Posterior cingulate gyrus (tissue), 11 donors: ENCODE measurements at regions not wholly inside any gene's neighbourhood (a gene's known extent, or its start where the extent isn't known, plus 50 kb on each side); places are given as distances from the start of the nearest gene placed in this dataset.

Source experiments
- DNase-seq, 10 donors: peaks; one replicate each; pipeline versions ENCODE4 v3.0.0 to v3.0.0-alpha.2; 2020 to 2021; ENCODE audit warnings: mixed read lengths in 3 of 10
- intact Hi-C: fragments of 100-400 bp; cut with DNase I; formaldehyde crosslinking; loops from one replicate; pipeline ENCODE4 v1.15.1; 2023

- intact Hi-C loops: no loop called here
- no peak for DNase-seq
Observed at GRCh38 chr16:6265968-6266367, 1066.7 kb upstream of the RBFOX1 start.

DNA sequence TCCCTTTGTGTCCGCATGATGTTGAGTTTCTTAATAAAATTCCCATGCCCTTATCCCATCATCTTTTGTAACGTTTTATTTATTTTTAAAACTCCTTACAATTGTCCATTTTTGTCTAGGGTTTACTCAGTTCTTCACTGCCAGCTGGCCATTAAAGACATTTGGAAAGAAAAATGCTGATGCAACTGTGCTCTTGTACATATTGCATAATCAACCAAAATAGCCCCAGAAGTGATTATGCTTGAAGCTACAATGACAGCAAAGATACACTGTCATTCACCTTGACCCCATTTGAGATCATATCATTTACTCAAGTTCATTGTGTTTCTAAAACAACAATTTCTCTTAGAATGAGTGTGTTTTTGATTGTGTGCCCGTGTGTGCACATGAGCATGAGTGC, 1074.6 kb upstream of the RBFOX1 start:
- intact Hi-C loops: no loop called here
- DNase-seq: no peak

GRCh38 chr16:6252541-6252940, 1080.1 kb upstream of the RBFOX1 start:
- no peak for DNase-seq
- intact Hi-C loops: no loop called here

DNA sequence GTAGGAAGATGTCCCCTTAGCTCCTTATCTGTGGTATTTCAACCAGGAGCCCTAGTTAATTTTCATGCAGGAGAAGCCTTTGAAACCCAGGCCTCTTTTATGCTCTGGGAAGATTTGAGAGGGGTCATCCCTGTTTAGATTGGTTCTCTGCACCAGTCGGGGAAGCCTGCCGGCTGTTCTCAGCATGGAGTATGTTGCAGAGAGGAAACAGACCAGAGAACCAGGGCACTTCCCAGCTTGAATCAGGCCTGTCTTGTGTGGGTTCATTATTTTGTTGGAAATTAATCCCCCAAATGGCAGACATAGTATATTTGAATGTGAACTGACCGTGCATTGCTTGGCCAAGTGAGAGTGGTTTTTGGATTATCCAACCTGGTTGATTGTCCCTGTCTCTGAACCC, 1082.1 kb upstream of the RBFOX1 start:
- no peak for DNase-seq
- intact Hi-C loops: no loop called here

GRCh38 chr16:6249863-6250262, 1082.8 kb upstream of the RBFOX1 start:
- intact Hi-C loops: no loop called here
- no peak for DNase-seq

- DNase-seq: no peak
- intact Hi-C loops: no loop called here
Observed at GRCh38 chr16:6248199-6248598, 1084.4 kb upstream of the RBFOX1 start.

GRCh38 chr16:6247775-6248174, 1084.9 kb upstream of the RBFOX1 start:
- no peak for DNase-seq
- intact Hi-C loops: no loop called here

DNA sequence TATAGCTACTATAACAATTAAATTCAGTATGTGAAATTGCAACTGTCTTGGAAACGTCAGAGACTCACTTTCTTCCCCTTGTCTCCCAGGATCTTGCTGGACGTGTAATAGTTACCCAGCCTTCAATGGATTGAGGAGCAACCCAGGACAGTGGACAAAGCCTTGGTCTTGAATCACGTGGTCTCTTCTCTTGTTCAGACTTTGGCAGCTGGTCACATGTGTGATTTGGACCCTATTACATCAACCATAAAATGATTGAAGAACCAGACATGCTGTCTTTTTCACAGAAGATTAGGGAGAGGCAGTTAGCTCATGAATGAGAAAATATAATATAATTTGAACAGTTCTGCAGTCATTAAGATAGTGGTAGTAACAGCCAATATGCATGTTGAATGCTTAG, 1085.5 kb upstream of the RBFOX1 start:
- intact Hi-C loops: no loop called here
- no peak for DNase-seq

DNA sequence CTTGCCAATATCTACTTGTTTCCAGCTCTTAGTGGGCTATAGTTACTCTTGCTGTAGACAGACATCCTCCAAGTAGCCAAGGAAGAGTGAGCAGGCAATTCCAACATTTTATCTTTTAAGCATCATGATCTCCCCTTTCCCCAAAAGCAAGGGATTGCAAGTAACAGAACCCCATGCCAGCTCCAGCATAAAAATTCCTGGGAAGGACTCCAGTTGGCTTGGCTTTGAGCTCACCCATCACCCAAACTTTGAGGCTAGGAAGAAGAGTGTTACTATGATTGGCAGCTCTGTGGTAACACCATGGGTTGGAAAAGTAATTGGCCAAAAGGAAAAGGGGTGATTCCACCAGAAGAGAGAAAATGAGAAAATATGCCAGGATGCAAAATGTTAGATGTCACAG, 1086.4 kb upstream of the RBFOX1 start:
- intact Hi-C loops: no loop called here
- no peak for DNase-seq

DNA sequence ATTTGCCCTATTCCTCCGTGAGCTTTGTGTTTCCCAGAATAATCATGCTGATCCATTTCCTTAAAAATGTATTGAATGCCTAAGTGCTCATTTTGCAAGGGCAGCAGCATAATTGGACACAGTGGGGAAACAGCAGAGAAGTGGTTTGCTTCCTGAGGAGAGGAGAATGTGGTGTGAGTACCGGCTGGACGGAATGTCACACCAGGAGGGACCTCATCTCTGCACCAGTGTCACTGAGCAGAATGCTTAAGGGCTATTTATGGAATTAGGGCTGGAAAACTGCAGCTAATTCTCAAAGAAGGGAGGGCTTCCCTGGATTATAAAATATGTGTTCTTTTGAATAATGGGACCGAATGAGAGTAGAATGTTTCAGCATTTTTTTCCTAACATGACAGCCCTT, 1100.6 kb upstream of the RBFOX1 start:
- intact Hi-C loops: no loop called here
- DNase-seq: no peak

DNA sequence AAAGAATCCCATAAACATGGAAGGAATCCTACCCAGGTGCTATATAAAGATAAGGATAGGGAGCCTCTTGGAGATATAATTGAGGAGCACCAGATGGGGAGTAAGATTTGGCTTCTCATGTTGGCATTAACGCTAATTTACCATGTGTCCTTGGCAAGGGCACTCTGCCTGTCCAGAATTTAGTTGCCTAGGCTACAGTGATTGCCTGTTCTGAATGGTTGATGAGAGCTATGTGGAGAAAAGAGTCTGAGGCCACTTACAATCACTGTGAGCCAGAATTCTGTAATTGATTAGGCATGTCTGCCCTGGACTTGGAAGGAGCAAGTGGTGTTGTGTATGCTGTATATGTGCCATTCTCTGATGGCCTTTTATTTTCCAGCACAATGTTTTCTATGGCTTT, 1101.2 kb upstream of the RBFOX1 start:
- no peak for DNase-seq
- intact Hi-C loops: no loop called here

DNA sequence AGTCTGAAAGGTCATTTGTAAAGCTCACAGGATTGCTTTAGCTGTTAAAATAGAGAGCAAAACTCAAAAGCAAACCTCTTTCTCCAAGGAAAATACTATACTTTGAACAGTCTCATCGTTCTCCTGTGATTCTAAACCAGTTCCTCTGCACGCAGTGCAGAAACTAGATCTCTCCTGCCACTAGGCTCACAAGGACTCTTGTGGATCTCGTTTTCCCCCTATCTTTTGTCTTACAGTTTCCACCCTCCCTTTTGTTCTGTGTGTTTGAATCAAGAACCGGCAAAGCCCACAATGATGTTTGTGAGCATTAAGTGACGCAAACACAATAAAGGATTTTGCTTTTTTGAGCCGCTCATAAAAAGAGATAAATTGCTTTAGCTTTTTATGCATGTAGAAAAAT, 1103.5 kb upstream of the RBFOX1 start:
- intact Hi-C loops: no loop called here
- DNase-seq: no peak

DNA sequence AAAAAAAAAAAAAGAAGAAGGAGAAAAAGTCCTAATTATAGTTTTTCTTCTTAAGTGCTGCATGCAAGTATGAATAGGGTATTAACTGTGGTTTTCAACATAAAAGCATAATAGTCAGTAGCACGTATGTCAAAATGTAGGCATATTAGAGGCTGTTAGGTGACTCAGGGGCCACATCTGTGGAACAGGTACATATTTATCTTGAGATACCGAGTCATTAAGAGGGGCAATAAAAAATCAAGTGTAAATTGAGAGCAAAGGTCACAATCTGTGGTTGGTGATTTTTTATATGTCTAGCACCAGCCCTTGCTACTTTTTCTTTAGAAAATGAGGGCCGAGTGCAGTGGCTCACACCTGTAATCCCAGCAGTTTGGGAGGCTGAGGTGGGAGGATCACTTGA, 1113.8 kb upstream of the RBFOX1 start:
- DNase-seq: no peak
- intact Hi-C loops: no loop called here

DNA sequence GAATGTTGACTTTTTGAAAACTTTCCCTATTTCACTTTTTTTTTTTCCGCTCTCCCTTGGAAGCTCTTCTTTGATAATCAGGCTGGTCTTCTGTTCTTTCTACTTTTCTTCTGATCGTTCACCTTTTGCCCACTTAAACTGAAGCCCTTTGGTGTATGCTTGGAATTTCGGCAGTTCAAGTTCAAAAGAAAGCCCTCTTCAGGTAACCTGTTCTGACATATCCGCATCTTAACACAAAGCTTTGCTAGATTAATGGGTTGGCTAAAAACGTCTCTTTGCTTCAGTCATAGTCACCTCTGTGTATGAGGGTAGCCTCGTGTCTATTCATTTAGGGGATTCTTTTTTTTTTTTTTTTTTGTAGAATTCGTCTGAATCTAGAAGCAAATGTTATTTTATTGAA, 1115.8 kb upstream of the RBFOX1 start:
- DNase-seq: no peak
- intact Hi-C loops: no loop called here

DNA sequence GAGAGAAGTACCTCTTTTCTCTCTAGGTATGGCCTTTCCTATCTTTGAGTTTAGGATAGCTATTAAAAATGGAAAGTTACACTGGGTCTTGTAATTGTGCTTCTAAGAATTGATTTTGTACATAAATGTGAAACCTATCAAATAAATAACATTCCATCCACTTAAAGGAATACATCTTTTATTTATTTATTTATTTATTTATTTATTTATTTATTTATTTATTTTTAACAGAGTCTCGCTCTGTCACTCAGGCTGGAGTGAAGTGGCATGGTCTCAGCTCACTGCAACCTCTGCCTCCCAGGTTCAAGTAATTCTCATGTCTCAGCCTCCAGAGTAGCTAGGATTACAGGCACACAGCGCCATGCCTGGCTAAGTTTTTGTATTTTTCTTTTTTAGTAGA, 1114.0 kb upstream of the EEF2KMT start:
- intact Hi-C loops: no loop called here

DNA sequence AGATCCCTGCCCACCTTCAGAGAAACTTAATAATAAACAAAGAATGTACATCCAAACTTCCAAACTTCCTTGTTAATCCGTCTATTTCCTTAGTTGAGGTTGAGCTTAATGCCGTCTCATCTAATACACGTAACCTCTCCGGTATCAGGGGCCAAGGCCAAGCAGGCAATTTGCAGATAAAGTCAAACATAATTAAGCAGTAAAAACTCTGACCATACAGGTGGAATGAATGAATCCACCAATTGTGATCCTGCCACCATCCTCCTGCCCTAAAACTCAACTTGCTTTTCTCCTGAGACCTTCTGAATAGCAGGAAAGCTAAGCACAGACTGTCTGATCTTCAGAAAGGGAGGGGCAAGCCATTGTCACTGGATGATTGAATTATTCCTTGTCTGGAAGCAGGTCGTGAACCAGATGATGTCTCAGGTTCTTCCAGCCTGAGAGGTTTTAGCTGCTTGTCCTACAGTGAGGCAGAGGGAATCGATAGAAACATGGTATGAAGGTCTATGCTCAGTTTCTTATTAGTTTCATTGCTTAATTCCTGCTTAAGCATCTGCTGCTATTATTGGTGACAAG, 1111.8 kb upstream of the EEF2KMT start:
- intact Hi-C loops: no loop called here
- DNase-seq: no peak

More for the DNA sequence above, 1114.0 kb upstream of the EEF2KMT start:
- no peak for DNase-seq

DNA sequence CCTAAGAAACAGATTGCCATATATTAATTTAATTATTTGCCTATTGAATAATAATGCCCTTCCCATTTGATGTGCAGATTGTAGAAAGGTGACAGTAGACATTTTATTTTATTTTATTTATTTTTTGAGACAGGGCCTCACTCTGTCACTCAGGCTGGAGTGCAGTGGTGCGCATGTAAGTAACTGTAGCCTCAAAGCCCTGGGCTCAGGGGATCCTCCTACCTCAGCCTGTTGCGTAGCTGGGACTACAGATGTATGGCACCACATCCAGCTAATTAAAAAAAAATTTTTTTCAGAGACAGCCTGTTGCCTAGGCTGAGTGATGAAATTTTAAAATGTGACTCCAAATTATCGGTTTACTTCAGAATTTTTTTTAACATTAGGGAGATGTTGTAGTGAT, 1110.0 kb upstream of the EEF2KMT start:
- DNase-seq: no peak
- intact Hi-C loops: no loop called here

- intact Hi-C loops: no loop called here
Observed at GRCh38 chr16:6207124-6207523, 1109.5 kb upstream of the EEF2KMT start.

DNA sequence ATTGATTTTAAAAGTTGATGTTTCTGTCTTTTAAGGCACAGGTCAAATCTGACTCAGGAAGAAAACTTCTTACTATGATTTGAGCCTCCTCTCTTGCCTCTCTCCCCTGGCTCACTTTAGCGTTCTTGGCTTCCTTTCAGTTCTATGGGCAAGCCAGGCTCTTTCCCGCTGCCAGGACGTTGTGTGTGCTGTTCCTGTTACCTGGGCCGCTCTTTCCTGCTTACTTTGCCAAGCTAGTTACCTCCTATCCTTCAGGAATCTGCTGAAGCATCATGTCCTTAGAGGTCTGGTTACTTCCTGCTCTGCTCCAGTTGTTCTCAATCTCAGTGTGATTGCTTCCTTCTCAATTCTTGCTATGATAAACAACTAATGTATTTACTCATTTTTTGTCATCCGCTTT, 1108.5 kb upstream of the EEF2KMT start:
- DNase-seq: no peak
- intact Hi-C loops: no loop called here

More at GRCh38 chr16:6207124-6207523, 1109.5 kb upstream of the EEF2KMT start:
- DNase-seq: no peak

DNA sequence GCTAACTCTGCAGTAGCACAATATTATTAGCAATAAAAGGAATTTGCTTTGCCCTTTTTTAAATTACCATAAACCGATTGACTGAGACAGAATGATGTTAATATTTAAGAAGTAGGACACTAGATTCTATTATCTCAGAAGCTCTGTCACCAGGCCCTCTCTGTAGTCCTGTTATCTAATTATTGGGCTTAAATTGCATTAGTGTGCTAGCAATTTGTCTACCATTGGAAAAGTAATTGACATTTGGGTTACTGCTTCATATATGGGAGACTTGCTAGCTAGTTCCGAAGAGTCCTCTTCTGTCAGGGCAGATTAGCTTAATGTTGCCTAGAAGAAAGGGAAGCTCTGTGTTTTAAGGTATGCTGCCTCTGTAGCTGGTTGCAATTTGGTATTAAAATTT, 1107.3 kb upstream of the EEF2KMT start:
- no peak for DNase-seq
- intact Hi-C loops: no loop called here

GRCh38 chr16:6200861-6201260, 1103.3 kb upstream of the EEF2KMT start:
- intact Hi-C loops: no loop called here
- no peak for DNase-seq

DNA sequence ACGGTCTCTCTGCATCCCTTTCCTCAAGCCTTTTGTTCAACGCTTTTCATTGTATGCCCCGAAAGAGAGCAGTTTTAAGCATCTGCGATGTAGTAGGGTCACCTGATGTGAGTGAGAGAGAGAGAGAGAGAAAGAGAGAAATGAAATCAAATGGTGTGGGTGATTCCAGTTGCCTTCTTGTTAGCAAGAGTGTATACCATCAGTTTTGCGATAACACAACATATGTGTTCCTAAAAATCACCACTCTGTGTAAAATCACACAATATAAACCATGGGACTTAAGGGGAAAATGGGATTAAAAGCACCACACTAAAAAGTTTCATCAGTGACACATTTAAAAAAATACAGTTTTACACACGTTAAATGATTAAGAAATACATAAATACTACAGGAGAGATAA, 1102.7 kb upstream of the EEF2KMT start:
- DNase-seq: no peak
- intact Hi-C loops: no loop called here

DNA sequence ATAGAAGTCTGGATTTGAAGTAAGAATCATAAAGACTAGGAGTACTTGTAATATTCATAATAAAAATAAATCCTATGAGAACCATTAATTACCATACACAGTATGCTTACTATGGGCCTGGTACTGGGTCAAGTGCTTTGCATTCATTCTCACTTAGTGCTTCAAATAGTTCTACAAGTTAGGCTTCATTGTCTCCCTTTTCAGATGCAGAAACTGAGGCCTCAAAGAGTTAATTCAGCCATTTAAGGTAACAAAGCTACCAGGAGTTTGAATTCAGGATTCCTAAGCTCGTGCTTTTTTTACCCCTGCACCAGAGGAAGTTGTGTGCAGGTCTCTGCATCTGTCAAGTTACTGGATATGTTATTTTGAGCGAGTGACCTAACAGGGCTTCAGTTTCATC, 1098.4 kb upstream of the EEF2KMT start:
- no peak for DNase-seq
- intact Hi-C loops: no loop called here
